Pons (tissue), 1 donor: ENCODE measurements at regions not wholly inside any gene's neighbourhood (a gene's known extent, or its start where the extent isn't known, plus 50 kb on each side); places are given as distances from the start of the nearest gene placed in this dataset.
"Not testable (repeated sequence)": the region's sequence is repeated elsewhere in the genome, so short reads cannot be mapped to it uniquely, and the experiment has no call there.

Source experiments
- DNase-seq: peaks from one replicate; pipeline ENCODE4 v3.0.0-alpha.2; 2016; ENCODE audit warnings: low spot score

- DNase-seq = no peak
Observed at GRCh38 chr14:105890474-105891220, 364.3 kb downstream of the TMEM121 start.

GRCh38 chr14:105891221-105891602 lies 364.8 kb downstream of the TMEM121 start:
- no peak for DNase-seq

GRCh38 chr14:105891631-105892452 lies 365.5 kb downstream of the TMEM121 start:
- no peak for DNase-seq

- DNase-seq = not testable (repeated sequence)
Observed at GRCh38 chr14:105892453-105893441, 366.4 kb downstream of the TMEM121 start.

GRCh38 chr14:105893686-105894085 lies 367.3 kb downstream of the TMEM121 start:
- DNase-seq = not testable (repeated sequence)

GRCh38 chr14:105894125-105894977 lies 368.0 kb downstream of the TMEM121 start:
- no peak for DNase-seq

- no peak for DNase-seq
Observed at GRCh38 chr14:105894978-105895881, 368.8 kb downstream of the TMEM121 start.

- DNase-seq = not testable (repeated sequence)
Observed at GRCh38 chr14:105896206-105896605, 369.8 kb downstream of the TMEM121 start.

GRCh38 chr14:105896961-105897724 lies 370.8 kb downstream of the TMEM121 start:
- DNase-seq = not testable (repeated sequence)

- DNase-seq = no peak
Observed at GRCh38 chr14:105897725-105898113, 371.3 kb downstream of the TMEM121 start.

GRCh38 chr14:105898482-105899010 lies 372.2 kb downstream of the TMEM121 start:
- no peak for DNase-seq

- DNase-seq = no peak
Observed at GRCh38 chr14:105899071-105899641, 372.8 kb downstream of the TMEM121 start.

GRCh38 chr14:105899657-105900397 lies 373.4 kb downstream of the TMEM121 start:
- no peak for DNase-seq

- DNase-seq = no peak
Observed at GRCh38 chr14:105900398-105901160, 374.2 kb downstream of the TMEM121 start.

GRCh38 chr14:105901226-105901625 lies 374.8 kb downstream of the TMEM121 start:
- DNase-seq = no peak

- DNase-seq = no peak
Observed at GRCh38 chr14:105902131-105902898, 375.9 kb downstream of the TMEM121 start.

GRCh38 chr14:105902899-105903165 lies 376.4 kb downstream of the TMEM121 start:
- DNase-seq = not testable (repeated sequence)
